HL-60 (cell line): ENCODE measurements at regions not wholly inside any gene's neighbourhood (a gene's known extent, or its start where the extent isn't known, plus 50 kb on each side); places are given as distances from the start of the nearest gene placed in this dataset.

Experiments
- DNase-seq, 2 experiments: peaks; one replicate each; pipeline ENCODE4 v3.0.0-alpha.2; 2010 to 2020; ENCODE audit warnings: low read depth in 1 of 2, low spot score in 1 of 2
- H3K27ac ChIP-seq: fragments of 250-450 bp; sonication (Bioruptor Pico); replicated peaks from 2 replicates; pipeline ENCODE4 v1.5.1; 2020; ENCODE audit warnings: mild to moderate bottlenecking, moderate library complexity
- H3K27me3 ChIP-seq: fragments of 250-450 bp; sonication (Bioruptor Pico); 2 replicates; pipeline ENCODE4 v1.5.1; 2021; ENCODE audit warnings: mild to moderate bottlenecking, moderate library complexity; ENCODE audit not compliant: insufficient read depth, poor library complexity, severe bottlenecking
- H3K4me3 ChIP-seq: replicated peaks from 2 replicates; pipeline ENCODE4 v1.5.1; 2011; ENCODE audit warnings: mild to moderate bottlenecking, control low read depth, low read length; ENCODE audit not compliant: insufficient read depth
- GABPA ChIP-seq: IDR thresholded peaks from 2 replicates; pipeline ENCODE4 v1.6.1; 2012; ENCODE audit warnings: low read depth
- POLR2AphosphoS5 ChIP-seq: IDR thresholded peaks from 2 replicates; pipeline ENCODE4 v1.6.1; 2012; ENCODE audit warnings: low read depth
- SPI1 ChIP-seq: IDR thresholded peaks from 2 replicates; pipeline ENCODE4 v1.6.1; 2012; ENCODE audit warnings: low read depth, mild to moderate bottlenecking, borderline replicate concordance
- TF ChIP-seq, protein P1 (sequence below): IDR thresholded peaks from 2 replicates; pipeline ENCODE4 v1.6.1; 2012; ENCODE audit warnings: low read depth; ENCODE audit not compliant: insufficient replicate concordance
- TF ChIP-seq, protein P2 (sequence below): IDR thresholded peaks from one replicate; pipeline ENCODE4 v1.5.1; 2011; ENCODE audit warnings: low read length, control low read depth, inconsistent platforms; ENCODE audit not compliant: insufficient read depth

DNA sequence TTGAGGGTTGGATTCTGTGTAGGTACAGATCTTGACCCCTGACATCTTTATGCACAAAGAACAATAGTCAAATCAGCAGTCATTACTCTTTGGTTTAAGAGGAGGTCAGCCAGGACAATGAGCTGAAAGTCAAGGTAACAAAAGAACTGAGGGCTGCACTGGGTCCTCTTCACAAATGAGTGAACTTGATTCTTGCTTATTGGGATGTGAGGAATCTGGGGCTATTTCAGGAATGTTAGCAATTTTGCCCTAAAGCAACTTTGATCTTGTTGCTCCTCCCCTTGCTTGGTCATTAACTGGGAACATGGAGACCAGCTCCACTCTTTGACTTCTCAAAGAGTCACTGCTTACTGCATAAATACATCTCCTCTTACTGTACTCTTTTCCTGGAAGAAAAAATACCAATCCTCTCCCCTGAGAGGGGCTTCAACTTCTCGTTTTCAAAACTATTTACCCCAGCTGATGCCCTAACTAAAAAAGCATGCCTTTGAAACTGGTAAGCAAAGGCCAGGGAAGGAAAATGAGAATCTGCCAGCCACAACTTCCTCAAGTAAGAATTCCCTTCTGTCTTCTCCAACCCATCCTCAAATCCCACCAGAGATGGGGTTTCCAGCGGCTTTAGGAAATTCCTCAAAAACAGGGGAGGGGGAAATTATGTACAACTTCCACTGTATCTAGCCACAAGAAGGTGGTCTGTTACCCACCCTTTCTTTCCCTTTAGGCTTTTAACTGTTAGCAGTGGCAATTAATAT lies 368.3 kb downstream of the ENC1 start:
- Histone ChIP-seq H3K4me3 (no peak overlapping the region), H3K27ac (no peak overlapping the region), H3K27me3 (no peaks in the 10 kb centered on the region)
- DNase-seq: no peak
- TF ChIP-seq, protein P1, sequence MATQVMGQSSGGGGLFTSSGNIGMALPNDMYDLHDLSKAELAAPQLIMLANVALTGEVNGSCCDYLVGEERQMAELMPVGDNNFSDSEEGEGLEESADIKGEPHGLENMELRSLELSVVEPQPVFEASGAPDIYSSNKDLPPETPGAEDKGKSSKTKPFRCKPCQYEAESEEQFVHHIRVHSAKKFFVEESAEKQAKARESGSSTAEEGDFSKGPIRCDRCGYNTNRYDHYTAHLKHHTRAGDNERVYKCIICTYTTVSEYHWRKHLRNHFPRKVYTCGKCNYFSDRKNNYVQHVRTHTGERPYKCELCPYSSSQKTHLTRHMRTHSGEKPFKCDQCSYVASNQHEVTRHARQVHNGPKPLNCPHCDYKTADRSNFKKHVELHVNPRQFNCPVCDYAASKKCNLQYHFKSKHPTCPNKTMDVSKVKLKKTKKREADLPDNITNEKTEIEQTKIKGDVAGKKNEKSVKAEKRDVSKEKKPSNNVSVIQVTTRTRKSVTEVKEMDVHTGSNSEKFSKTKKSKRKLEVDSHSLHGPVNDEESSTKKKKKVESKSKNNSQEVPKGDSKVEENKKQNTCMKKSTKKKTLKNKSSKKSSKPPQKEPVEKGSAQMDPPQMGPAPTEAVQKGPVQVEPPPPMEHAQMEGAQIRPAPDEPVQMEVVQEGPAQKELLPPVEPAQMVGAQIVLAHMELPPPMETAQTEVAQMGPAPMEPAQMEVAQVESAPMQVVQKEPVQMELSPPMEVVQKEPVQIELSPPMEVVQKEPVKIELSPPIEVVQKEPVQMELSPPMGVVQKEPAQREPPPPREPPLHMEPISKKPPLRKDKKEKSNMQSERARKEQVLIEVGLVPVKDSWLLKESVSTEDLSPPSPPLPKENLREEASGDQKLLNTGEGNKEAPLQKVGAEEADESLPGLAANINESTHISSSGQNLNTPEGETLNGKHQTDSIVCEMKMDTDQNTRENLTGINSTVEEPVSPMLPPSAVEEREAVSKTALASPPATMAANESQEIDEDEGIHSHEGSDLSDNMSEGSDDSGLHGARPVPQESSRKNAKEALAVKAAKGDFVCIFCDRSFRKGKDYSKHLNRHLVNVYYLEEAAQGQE: no peak
- TF ChIP-seq SPI1 (no peak), GABPA (no peak), POLR2AphosphoS5 (no peak)
- TF ChIP-seq, protein P2, sequence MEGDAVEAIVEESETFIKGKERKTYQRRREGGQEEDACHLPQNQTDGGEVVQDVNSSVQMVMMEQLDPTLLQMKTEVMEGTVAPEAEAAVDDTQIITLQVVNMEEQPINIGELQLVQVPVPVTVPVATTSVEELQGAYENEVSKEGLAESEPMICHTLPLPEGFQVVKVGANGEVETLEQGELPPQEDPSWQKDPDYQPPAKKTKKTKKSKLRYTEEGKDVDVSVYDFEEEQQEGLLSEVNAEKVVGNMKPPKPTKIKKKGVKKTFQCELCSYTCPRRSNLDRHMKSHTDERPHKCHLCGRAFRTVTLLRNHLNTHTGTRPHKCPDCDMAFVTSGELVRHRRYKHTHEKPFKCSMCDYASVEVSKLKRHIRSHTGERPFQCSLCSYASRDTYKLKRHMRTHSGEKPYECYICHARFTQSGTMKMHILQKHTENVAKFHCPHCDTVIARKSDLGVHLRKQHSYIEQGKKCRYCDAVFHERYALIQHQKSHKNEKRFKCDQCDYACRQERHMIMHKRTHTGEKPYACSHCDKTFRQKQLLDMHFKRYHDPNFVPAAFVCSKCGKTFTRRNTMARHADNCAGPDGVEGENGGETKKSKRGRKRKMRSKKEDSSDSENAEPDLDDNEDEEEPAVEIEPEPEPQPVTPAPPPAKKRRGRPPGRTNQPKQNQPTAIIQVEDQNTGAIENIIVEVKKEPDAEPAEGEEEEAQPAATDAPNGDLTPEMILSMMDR: no peak

DNA sequence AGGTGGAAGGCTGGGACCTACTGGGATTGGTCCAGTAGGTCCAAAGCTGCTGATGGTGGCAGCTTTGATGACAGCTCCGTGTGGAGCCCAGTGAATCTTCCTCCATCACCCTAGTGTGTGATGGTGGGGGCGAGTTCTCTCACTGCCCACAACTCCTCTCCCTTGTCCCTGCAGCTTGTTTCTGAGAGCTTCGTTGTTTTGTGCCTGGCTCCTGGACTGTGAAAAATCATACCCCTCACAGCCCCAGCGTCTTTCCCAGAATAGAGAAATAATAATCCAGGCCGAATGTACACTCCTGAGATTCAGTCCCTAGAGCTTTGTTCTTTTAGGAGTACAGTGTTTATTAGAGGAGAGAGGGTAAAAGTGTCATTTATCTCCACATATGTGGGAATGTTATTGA lies 372.2 kb downstream of the ENC1 start:
- Histone ChIP-seq H3K27ac (no peak overlapping the region), H3K27me3 (no peaks in the 10 kb centered on the region), H3K4me3 (no peak overlapping the region)
- no peak for TF ChIP-seq POLR2AphosphoS5
- TF ChIP-seq, protein P1: no peak
- TF ChIP-seq, protein P2: no peak
- TF ChIP-seq GABPA: no peak
- no peak for TF ChIP-seq SPI1
- DNase-seq: no peak

DNA sequence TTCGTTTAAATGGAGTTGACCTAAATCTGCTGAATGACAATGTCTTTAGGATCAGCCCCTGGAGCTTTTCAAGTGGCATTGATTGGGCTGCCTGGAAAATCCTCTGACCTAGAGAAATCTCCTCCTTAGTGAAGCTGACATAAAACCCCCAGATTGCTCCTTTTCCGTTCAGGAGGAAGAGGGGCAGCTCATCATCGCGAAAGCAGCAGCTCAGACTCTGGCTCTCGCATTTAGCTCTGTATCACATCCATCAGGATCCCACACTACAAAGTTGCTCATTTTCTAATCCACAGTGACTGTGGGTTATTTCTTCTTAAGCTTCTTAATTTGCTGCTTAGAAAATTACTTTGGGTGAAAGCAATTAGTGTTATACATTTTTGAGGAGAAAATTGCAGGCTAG lies 373.7 kb downstream of the ENC1 start:
- no peak overlapping the region for H3K4me3 ChIP-seq
- no peak overlapping the region for H3K27ac ChIP-seq
- DNase-seq: no peak
- no peaks in the 10 kb centered on the region for H3K27me3 ChIP-seq
- TF ChIP-seq POLR2AphosphoS5: no peak
- TF ChIP-seq, protein P2: no peak
- TF ChIP-seq GABPA: no peak
- TF ChIP-seq, protein P1: no peak
- TF ChIP-seq SPI1: no peak
